Medulla oblongata (tissue), 1 donor: ENCODE measurements at regions not wholly inside any gene's neighbourhood (a gene's known extent, or its start where the extent isn't known, plus 50 kb on each side); places are given as distances from the start of the nearest gene placed in this dataset.

ENCODE experiments used
- DNase-seq: peaks from one replicate; pipeline ENCODE4 v3.0.0-alpha.2; 2015; ENCODE audit errors: extremely low spot score

GRCh38 chr12:93299262-93299846 lies 78.4 kb upstream of the NUDT4 start:
- DNase-seq, result no peak

- DNase-seq, result no peak
Observed at GRCh38 chr12:93300611-93301021, 77.1 kb upstream of the NUDT4 start.

GRCh38 chr12:93302331-93303229 lies 75.1 kb upstream of the NUDT4 start:
- peak; percentile 9 for DNase-seq

GRCh38 chr12:93306636-93307035 lies 71.1 kb upstream of the NUDT4 start:
- DNase-seq, result no peak

- DNase-seq, result no peak
Observed at GRCh38 chr12:93308281-93308680, 69.4 kb upstream of the NUDT4 start.

- no peak for DNase-seq
Observed at GRCh38 chr12:93311827-93312226, 65.9 kb upstream of the NUDT4 start.

GRCh38 chr12:93314177-93314497 lies 63.6 kb upstream of the NUDT4 start:
- DNase-seq, result no peak

GRCh38 chr12:93315385-93315906 lies 62.3 kb upstream of the NUDT4 start:
- DNase-seq, result no peak

- no peak for DNase-seq
Observed at GRCh38 chr12:93315907-93316622, 61.7 kb upstream of the NUDT4 start.

GRCh38 chr12:93316623-93316971 lies 61.1 kb upstream of the NUDT4 start:
- DNase-seq, result no peak

- no peak for DNase-seq
Observed at GRCh38 chr12:93317227-93317626, 60.5 kb upstream of the NUDT4 start.

- DNase-seq, result no peak
Observed at GRCh38 chr12:93318720-93319522, 58.8 kb upstream of the NUDT4 start.

GRCh38 chr12:93319523-93320050 lies 58.1 kb upstream of the NUDT4 start:
- DNase-seq, result no peak

GRCh38 chr12:93322784-93323183 lies 54.9 kb upstream of the NUDT4 start:
- no peak for DNase-seq

GRCh38 chr12:93323625-93324329 lies 53.9 kb upstream of the NUDT4 start:
- DNase-seq, result no peak

GRCh38 chr12:93325855-93326254 lies 51.9 kb upstream of the NUDT4 start:
- DNase-seq, result peak; percentile 50
